Endothelial cell of umbilical vein (primary cell): ENCODE measurements at regions not wholly inside any gene's neighbourhood (a gene's known extent, or its start where the extent isn't known, plus 50 kb on each side); places are given as distances from the start of the nearest gene placed in this dataset.

Experiments
- BruUV-seq: library from RNA; stranded (reverse); fragments of 400-500 nt; replicated peaks from 2 replicates; lab custom pipeline; 2021; lab: Mats Ljungman, UMichigan
- CTCF ChIA-PET: fragments of 300-600, 350-600 bp; sonication (Branson Sonifier 250); formaldehyde crosslinking; loops from one replicate; lab custom pipeline; 2021; ENCODE audit warnings: antibody characterized with exemption, inconsistent platforms; lab: Charles Lee
- POLR2A ChIA-PET: fragments of 300-600, 350-600 bp; sonication (Branson Sonifier 250); formaldehyde crosslinking; loops from one replicate; lab custom pipeline; 2021; ENCODE audit warnings: antibody characterized with exemption, inconsistent platforms; lab: Charles Lee
- DNase-seq: peaks from one replicate; pipeline ENCODE4 v3.0.0-alpha.2; 2011; ENCODE audit warnings: low read depth, low spot score
- FAIRE-seq: peaks from 2 replicates; lab custom pipeline; 2011; peaks lifted over from hg19 to GRCh38; lab: Jason Lieb, UNC
- H2AFZ ChIP-seq: 2 replicates; pipeline ENCODE4 v1.6.0; 2012; ENCODE audit warnings: low read depth, low read length, control low read depth, inconsistent platforms
- H3K27ac ChIP-seq: 2 replicates; pipeline ENCODE4 v1.5.1; 2011; ENCODE audit warnings: low read depth, mild to moderate bottlenecking, control low read depth, low read length, moderate library complexity; ENCODE audit not compliant: insufficient read depth
- H3K27me3 ChIP-seq, 2 experiments: 2 replicates each; pipeline versions ENCODE4 v1.6.0 to v1.6.1; 2011; ENCODE audit warnings: low read length in 2 of 2, mixed read lengths in 1 of 2; ENCODE audit not compliant: control insufficient read depth in 2 of 2, insufficient read depth in 2 of 2
- H3K36me3 ChIP-seq, 2 experiments: 2 replicates in 1 of 2; 3 replicates in 1 of 2; pipeline ENCODE4 v1.5.1; 2011; ENCODE audit warnings: low read length in 2 of 2, mild to moderate bottlenecking in 1 of 2, moderate library complexity in 1 of 2; ENCODE audit not compliant: control insufficient read depth in 2 of 2, insufficient read depth in 2 of 2; ENCODE audit errors: extremely low read depth in 1 of 2
- H3K4me1 ChIP-seq: 3 replicates; pipeline ENCODE4 v1.5.1; 2011; ENCODE audit warnings: mild to moderate bottlenecking, low read length; ENCODE audit not compliant: control insufficient read depth, insufficient read depth; ENCODE audit errors: extremely low read depth
- H3K4me2 ChIP-seq: 2 replicates; pipeline ENCODE4 v1.6.1; 2011; ENCODE audit warnings: low read length, control low read depth, mixed read lengths; ENCODE audit not compliant: insufficient read depth
- H3K4me3 ChIP-seq, 3 experiments: fragments of 200-600 bp in 1 of 3; sonication (generic), shearing (Covaris generic) in 1 of 3; replicated peaks in 1 of 3; 2 replicates each; pipeline ENCODE4 v1.5.1; 2011 to 2016; ENCODE audit warnings: control low read depth in 3 of 3, low read length in 3 of 3, mild to moderate bottlenecking in 2 of 3, inconsistent platforms in 1 of 3, low read depth in 1 of 3, moderate library complexity in 1 of 3; ENCODE audit not compliant: insufficient read depth in 1 of 3
- H3K79me2 ChIP-seq: 2 replicates; pipeline ENCODE4 v1.6.0; 2012; ENCODE audit warnings: low read length, inconsistent platforms; ENCODE audit not compliant: control insufficient read depth, insufficient read depth
- H3K9ac ChIP-seq: replicated peaks from 2 replicates; pipeline ENCODE3; 2011; ENCODE audit warnings: low read length, control low read depth; ENCODE audit not compliant: insufficient read depth; ENCODE audit errors: extremely low read depth
- H3K9me1 ChIP-seq: replicated peaks from 3 replicates; pipeline ENCODE4 v1.6.0; 2011; ENCODE audit warnings: mild to moderate bottlenecking, low read length; ENCODE audit not compliant: control insufficient read depth, insufficient read depth; ENCODE audit errors: extremely low read depth
- H3K9me3 ChIP-seq: replicated peaks from 2 replicates; pipeline ENCODE4 v1.5.1; 2012; ENCODE audit warnings: low read length, inconsistent platforms; ENCODE audit not compliant: control insufficient read depth, insufficient read depth
- H4K20me1 ChIP-seq: replicated peaks from 2 replicates; pipeline ENCODE3; 2011; ENCODE audit warnings: mild to moderate bottlenecking, low read length; ENCODE audit not compliant: control insufficient read depth, insufficient read depth; ENCODE audit errors: extremely low read depth
- CTCF ChIP-seq, 2 donors: IDR thresholded peaks; 1 replicate in 1 of 2; 2 replicates in 1 of 2; pipeline ENCODE4 v1.5.1; 2011; ENCODE audit warnings: low read length in 2 of 2, mild to moderate bottlenecking in 2 of 2, moderate library complexity in 2 of 2, control low read depth in 1 of 2, inconsistent platforms in 1 of 2, low read depth in 1 of 2; ENCODE audit not compliant: insufficient read depth in 1 of 2; ENCODE audit errors: extremely low read depth in 1 of 2
- EZH2 ChIP-seq: IDR thresholded peaks from 2 replicates; pipeline ENCODE4 v1.6.1; 2012; ENCODE audit warnings: borderline replicate concordance, low read depth, mild to moderate bottlenecking, moderate library complexity, low read length, inconsistent platforms; ENCODE audit not compliant: severe bottlenecking
- FOS ChIP-seq: IDR thresholded peaks from 2 replicates; pipeline ENCODE4 v1.6.1; 2011; ENCODE audit warnings: mild to moderate bottlenecking, low read length, moderate library complexity, borderline replicate concordance; ENCODE audit not compliant: insufficient read depth
- GATA2 ChIP-seq: IDR thresholded peaks from 2 replicates; pipeline ENCODE4 v1.7.0; 2011; ENCODE audit warnings: low read depth, mild to moderate bottlenecking, moderate library complexity, mixed read lengths, low read length; ENCODE audit not compliant: insufficient read length, insufficient read depth
- JUN ChIP-seq: IDR thresholded peaks from 2 replicates; pipeline ENCODE4 v1.6.1; 2011; ENCODE audit warnings: borderline replicate concordance, low read depth; ENCODE audit not compliant: insufficient read length, insufficient read depth
- MAX ChIP-seq: IDR thresholded peaks from 2 replicates; pipeline ENCODE4 v1.6.1; 2011; ENCODE audit not compliant: insufficient read depth, insufficient read length
- MYC ChIP-seq: IDR thresholded peaks from one replicate; pipeline ENCODE4 v1.6.1; 2011; ENCODE audit warnings: mild to moderate bottlenecking, low read depth, low read length
- POLR2A ChIP-seq: IDR thresholded peaks from 2 replicates; pipeline ENCODE4 v1.6.1; 2012; ENCODE audit warnings: low read depth, mild to moderate bottlenecking, control low read depth, low read length
- POLR2AphosphoS5 ChIP-seq: IDR thresholded peaks from 2 replicates; pipeline ENCODE4 v1.6.1; 2012; ENCODE audit warnings: low read depth, mild to moderate bottlenecking, control low read depth, low read length, moderate library complexity; ENCODE audit not compliant: insufficient read depth
- dilution Hi-C: fragments of 300-500 bp; cut with MboI; formaldehyde crosslinking; loops from one replicate; pipeline ENCODE4 v1.15.0; 2019; ENCODE audit warnings: low sequenced_read_pairs; ENCODE audit not compliant: extremely low pct_ligation_motif_present
- intact Hi-C: fragments of 100-400 bp; cut with micrococcal nuclease; formaldehyde crosslinking; loops from one replicate; pipeline ENCODE4 v1.10.0; 2022

- FAIRE-seq (no peak), DNase-seq (no peak)
- no peaks in the 10 kb centered on the region for H3K79me2 ChIP-seq
- intact Hi-C loops (no loop called here), dilution Hi-C loops (no loop called here)
- TF ChIP-seq CTCF (IDR thresholded peaks at IDR 0.05; ENCODE audit: extremely low read depth in 1 of 2, insufficient read depth in 1 of 2, low read depth in 1 of 2, low read length in 2 of 2), result no peak
- TF ChIP-seq POLR2AphosphoS5, result no peak
- no peak for TF ChIP-seq MYC
- TF ChIP-seq FOS, result no peak
- no peak for TF ChIP-seq EZH2
- TF ChIP-seq POLR2A, result no peak
- TF ChIP-seq JUN, result no peak
- no peak for TF ChIP-seq MAX
- TF ChIP-seq GATA2, result no peak
- H3K4me2 ChIP-seq, result no peak overlapping the region
- ChIA-PET CTCF (no interaction called here), POLR2A (no interaction called here)
- no peaks in the 10 kb centered on the region for H4K20me1 ChIP-seq
- no peaks in the 10 kb centered on the region for H3K36me3 ChIP-seq
- H3K4me1 ChIP-seq, result no peaks in the 10 kb centered on the region
- no peak overlapping the region for H2AFZ ChIP-seq
- peaks cover 2% of the 10 kb centered on the region for H3K9me3 ChIP-seq
- no peaks in the 10 kb centered on the region for H3K27me3 ChIP-seq
- H3K9me1 ChIP-seq, result no peaks in the 10 kb centered on the region
- no peak overlapping the region for H3K9ac ChIP-seq
- H3K27ac ChIP-seq, result no peak overlapping the region
- H3K4me3 ChIP-seq, result no peak overlapping the region
- no TSS peak for BruUV-seq
Observed at GRCh38 chr17:54117452-54117851, 294.7 kb downstream of the KIF2B start.
